ENCODE measurements at regions not wholly inside any gene's neighbourhood (a gene's known extent, or its start where the extent isn't known, plus 50 kb on each side); places are given as distances from the start of the nearest gene placed in this dataset.

DNA sequence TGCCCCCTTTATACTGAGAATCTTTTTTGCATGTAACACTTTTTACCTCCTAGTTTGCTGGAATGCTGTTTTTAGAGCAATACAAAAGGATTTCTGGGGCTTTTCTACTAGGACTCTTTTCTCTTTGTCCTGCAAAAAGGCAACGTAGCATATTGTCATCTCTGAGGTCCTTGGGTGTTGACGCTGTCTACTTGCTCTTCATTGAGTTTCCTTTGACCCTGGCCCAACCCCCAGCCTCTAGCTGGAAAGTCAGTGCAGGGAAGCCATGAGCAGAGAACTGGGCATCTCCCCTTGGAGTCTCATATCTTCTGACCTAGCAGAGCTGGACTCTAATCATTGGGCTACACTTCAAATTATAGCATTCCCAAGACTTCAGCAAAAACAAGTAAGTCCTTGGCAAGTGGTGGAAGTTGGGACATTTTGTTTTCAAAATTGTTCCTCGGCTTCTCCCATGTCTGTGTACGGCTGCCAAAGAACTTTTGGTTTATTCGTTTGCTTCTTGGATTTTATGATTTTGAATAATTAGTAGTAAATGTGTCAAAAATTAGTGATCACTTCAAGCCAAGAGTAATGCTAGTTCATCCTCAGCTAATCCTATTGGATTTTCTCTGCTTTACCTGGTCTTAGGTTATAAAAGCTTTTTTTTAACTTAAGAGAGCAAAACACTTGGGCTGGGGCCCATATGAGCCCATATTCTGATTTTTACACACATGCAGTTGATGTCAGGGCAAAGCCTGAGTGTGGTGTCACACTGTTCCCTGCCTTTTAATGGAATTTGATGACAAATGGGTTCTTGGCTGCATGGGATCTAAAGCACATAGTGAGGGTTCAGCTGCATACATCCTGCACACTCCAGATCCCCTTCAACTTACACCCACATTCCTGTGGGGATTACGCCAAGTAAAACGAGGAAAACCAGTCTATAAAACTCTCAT is 419.5 kb upstream of the C2CD4B start:
- no peak overlapping the region for H3K27ac ChIP-seq (ENCODE audit: low read length)
- H3K27me3 ChIP-seq (ENCODE audit: control insufficient read depth, insufficient read depth, low read length): no peaks in the 10 kb centered on the region
- H3K9me3 ChIP-seq (ENCODE audit: control insufficient read depth, low read depth, low read length): no peaks in the 10 kb centered on the region
- H3K4me3 ChIP-seq (ENCODE audit: low read length): no peak overlapping the region
- H3K4me1 ChIP-seq (ENCODE audit: control insufficient read depth, insufficient read depth, low read length): peaks cover 10% of the 10 kb centered on the region
- peaks cover 3% of the 10 kb centered on the region for H3K36me3 ChIP-seq (ENCODE audit: control insufficient read depth, insufficient read depth, low read length)
- WGBS (ENCODE audit: insufficient coverage, low lambda C conversion rate): 100% methylated on average over 1 of the region's 7 CpGs
- no peak for DNase-seq

DNA sequence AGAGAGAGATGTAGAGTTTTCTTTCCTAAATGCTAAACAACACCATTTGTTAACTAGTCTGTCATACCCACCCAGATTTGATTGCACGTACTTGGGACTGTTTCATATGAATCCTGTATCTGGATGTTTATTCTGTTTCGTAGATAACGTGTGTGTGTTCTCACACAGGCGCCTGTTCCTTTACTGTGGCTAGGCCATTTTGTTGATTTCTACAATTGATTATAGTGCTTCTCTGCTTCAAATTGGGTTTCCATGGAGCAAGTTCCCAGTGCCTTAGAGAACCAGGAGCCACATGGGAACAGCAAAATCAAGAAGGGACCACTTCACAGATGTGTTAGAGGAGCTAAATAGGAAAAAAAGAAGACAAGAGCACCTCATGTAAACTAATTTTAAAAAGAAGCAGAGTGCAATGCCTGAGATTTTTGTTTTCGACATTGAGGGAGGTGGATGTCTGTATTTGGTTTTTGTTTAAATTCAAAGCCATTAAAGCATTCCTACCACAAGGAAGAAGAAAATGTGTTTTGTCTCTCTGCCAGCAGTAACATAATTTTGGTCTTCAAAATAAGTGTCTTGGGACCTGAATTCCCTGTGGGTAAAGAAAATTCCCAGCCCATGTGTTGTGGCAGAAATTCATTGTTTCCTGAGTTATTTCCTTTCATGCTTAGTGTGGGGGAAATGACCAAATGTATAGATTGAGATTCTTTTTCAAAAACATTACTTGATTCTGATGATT is 424.0 kb upstream of the C2CD4B start:
- Histone ChIP-seq H3K27ac (ENCODE audit: low read length) (no peak overlapping the region), H3K36me3 (ENCODE audit: control insufficient read depth, insufficient read depth, low read length) (peaks cover 3% of the 10 kb centered on the region), H3K9me3 (ENCODE audit: control insufficient read depth, low read depth, low read length) (no peaks in the 10 kb centered on the region), H3K4me1 (ENCODE audit: control insufficient read depth, insufficient read depth, low read length) (peaks cover 14% of the 10 kb centered on the region), H3K27me3 (ENCODE audit: control insufficient read depth, insufficient read depth, low read length) (no peaks in the 10 kb centered on the region), H3K4me3 (ENCODE audit: low read length) (no peak overlapping the region)
- WGBS (ENCODE audit: insufficient coverage, low lambda C conversion rate): 45% methylated on average over 1 of the region's 5 CpGs
- DNase-seq: peak in 1 of 2 donors; percentile 40

DNA sequence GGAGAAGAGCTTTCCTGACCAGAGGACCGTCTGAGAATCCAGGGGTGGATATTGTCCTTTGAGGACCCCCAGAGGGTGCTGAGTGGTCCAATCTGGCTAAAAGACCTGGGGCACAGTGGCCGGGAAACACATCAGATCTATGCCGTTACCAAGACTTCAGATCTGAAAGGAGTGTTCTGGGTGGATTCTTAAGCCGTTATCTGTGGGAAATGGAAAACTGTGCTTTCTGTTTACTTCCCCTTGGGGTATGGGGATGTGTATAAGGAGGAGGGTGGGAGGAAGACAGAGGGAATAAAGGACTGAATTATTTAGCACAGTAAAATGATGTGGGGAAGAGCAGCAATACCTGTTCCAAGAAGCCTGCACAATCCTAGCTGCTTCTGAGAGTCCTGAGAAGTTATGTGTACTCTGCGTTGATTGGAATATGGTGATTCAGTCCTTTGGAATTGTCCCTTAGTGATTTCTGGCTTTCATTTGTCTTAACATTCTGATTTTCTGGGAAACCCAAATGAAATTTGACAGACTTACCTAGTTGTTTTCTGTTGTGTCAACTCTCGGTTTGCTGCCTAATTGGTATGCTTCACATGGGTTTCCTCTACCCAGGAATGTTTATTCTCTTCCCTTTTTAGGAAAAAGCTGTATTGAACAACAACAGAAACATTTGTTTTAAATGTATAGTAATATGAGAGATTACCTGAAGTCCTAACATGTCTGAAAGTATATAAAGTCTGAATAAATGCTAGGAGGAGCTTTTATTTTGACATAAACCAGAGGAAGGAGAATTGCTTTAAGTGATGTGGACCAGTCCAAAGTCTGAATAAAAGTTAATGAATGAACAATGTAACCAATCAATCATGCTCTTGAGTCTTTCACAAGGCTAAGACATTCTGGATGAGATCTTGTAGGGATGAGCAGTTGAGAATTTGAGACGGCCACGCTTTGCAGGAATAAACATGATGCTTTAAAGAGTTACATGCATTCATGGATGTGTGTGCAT is 427.1 kb upstream of the C2CD4B start:
- Histone ChIP-seq H3K36me3 (ENCODE audit: control insufficient read depth, insufficient read depth, low read length) (peaks cover 3% of the 10 kb centered on the region), H3K27ac (ENCODE audit: low read length) (peak overlapping the region; percentile 71), H3K9me3 (ENCODE audit: control insufficient read depth, low read depth, low read length) (no peaks in the 10 kb centered on the region), H3K4me1 (ENCODE audit: control insufficient read depth, insufficient read depth, low read length) (peaks cover 16% of the 10 kb centered on the region), H3K4me3 (ENCODE audit: low read length) (peak overlapping the region; percentile 4), H3K27me3 (ENCODE audit: control insufficient read depth, insufficient read depth, low read length) (no peaks in the 10 kb centered on the region)
- peak in 1 of 2 donors; percentile 87 for DNase-seq
- WGBS (ENCODE audit: insufficient coverage, low lambda C conversion rate): 0% methylated on average over 2 of the region's 8 CpGs

DNA sequence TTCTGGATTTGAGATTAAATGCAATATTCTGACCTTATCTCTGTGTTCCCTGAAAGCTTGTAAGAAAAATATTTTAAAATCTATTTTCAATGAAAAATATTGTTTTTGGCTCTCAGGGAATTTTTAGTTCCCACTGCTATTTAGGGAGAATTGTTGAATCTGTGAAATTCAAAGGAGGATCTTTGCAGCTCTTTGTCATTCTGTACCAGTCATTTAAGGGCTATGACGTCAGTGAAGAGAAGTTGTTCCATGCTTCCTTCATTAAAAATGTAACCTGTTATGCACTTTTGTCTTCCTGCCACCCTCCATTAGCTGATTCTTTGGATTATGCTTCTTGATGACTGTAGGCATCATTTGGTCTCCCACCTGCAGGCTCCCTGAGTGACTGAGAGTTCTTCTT is 427.8 kb upstream of the C2CD4B start:
- Histone ChIP-seq H3K36me3 (ENCODE audit: control insufficient read depth, insufficient read depth, low read length) (peaks cover 3% of the 10 kb centered on the region), H3K27me3 (ENCODE audit: control insufficient read depth, insufficient read depth, low read length) (no peaks in the 10 kb centered on the region), H3K27ac (ENCODE audit: low read length) (peak overlapping the region; percentile 32), H3K4me3 (ENCODE audit: low read length) (no peak overlapping the region), H3K4me1 (ENCODE audit: control insufficient read depth, insufficient read depth, low read length) (peaks cover 16% of the 10 kb centered on the region), H3K9me3 (ENCODE audit: control insufficient read depth, low read depth, low read length) (no peaks in the 10 kb centered on the region)
- WGBS (ENCODE audit: insufficient coverage, low lambda C conversion rate): no CpG with 5 or more reads among the region's 1 CpG
- DNase-seq: peak in 1 of 2 donors; percentile 15

DNA sequence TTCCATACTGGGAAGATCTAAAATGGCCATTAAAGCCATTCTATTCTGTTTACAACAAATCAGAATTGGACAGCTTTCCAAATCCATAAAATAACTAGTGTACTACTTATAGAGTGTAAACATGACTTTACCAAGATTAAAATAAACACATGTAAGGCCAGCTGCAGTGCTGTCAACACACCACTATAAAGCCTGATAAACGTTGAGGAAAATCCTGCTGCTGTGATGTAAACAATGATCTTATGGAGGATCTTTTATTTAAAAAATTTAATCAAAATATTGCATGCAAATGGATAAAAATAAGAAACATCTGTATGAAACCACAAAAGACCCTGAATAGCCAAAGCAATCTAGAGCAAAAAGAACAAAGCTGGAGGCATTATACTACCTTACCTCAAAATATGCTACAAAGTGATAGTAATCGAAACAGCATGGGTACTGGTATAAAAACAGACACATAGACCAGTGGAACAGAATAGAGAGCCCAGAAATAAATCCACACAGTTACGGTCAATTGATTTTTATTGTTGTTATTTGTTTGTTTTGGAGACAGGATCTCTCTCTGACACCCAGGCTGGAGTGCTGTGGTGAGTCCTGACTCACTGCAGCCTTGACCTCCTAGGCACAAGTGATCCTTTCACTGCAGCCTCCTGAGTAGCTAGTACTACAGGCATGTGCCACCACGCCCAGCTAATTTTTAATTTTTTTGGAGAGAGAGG is 428.8 kb upstream of the C2CD4B start:
- Histone ChIP-seq H3K4me1 (ENCODE audit: control insufficient read depth, insufficient read depth, low read length) (peaks cover 16% of the 10 kb centered on the region), H3K4me3 (ENCODE audit: low read length) (no peak overlapping the region), H3K9me3 (ENCODE audit: control insufficient read depth, low read depth, low read length) (no peaks in the 10 kb centered on the region), H3K36me3 (ENCODE audit: control insufficient read depth, insufficient read depth, low read length) (peaks cover 3% of the 10 kb centered on the region), H3K27ac (ENCODE audit: low read length) (no peak overlapping the region), H3K27me3 (ENCODE audit: control insufficient read depth, insufficient read depth, low read length) (no peaks in the 10 kb centered on the region)
- no peak for DNase-seq
- WGBS (ENCODE audit: insufficient coverage, low lambda C conversion rate): no CpG with 5 or more reads among the region's 4 CpGs

DNA sequence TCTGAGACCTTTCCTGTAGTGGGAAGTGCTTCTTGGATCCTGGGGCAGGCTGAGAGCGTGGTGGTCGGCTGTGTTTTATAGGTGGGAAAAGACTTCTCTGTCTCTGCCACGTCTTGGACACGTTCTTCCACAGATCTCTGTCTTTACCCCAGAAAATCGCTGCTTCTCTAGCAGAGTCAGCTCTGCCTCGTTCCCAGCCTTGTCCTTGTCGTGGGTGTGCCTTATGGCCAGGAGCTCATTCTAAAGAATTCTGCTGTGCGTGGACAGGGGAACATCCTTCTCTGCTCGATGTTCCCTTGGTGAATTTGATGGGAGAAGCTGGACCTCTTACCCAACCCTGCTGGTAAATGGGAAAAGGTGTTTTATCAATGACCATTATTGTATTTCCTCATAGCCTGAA is 433.1 kb upstream of the C2CD4B start:
- H3K27me3 ChIP-seq (ENCODE audit: control insufficient read depth, insufficient read depth, low read length): no peaks in the 10 kb centered on the region
- DNase-seq: no peak
- peaks cover 5% of the 10 kb centered on the region for H3K4me1 ChIP-seq (ENCODE audit: control insufficient read depth, insufficient read depth, low read length)
- H3K9me3 ChIP-seq (ENCODE audit: control insufficient read depth, low read depth, low read length): no peaks in the 10 kb centered on the region
- H3K4me3 ChIP-seq (ENCODE audit: low read length): no peak overlapping the region
- WGBS (ENCODE audit: insufficient coverage, low lambda C conversion rate): 100% methylated on average over 1 of the region's 9 CpGs
- H3K36me3 ChIP-seq (ENCODE audit: control insufficient read depth, insufficient read depth, low read length): no peaks in the 10 kb centered on the region
- H3K27ac ChIP-seq (ENCODE audit: low read length): no peak overlapping the region

DNA sequence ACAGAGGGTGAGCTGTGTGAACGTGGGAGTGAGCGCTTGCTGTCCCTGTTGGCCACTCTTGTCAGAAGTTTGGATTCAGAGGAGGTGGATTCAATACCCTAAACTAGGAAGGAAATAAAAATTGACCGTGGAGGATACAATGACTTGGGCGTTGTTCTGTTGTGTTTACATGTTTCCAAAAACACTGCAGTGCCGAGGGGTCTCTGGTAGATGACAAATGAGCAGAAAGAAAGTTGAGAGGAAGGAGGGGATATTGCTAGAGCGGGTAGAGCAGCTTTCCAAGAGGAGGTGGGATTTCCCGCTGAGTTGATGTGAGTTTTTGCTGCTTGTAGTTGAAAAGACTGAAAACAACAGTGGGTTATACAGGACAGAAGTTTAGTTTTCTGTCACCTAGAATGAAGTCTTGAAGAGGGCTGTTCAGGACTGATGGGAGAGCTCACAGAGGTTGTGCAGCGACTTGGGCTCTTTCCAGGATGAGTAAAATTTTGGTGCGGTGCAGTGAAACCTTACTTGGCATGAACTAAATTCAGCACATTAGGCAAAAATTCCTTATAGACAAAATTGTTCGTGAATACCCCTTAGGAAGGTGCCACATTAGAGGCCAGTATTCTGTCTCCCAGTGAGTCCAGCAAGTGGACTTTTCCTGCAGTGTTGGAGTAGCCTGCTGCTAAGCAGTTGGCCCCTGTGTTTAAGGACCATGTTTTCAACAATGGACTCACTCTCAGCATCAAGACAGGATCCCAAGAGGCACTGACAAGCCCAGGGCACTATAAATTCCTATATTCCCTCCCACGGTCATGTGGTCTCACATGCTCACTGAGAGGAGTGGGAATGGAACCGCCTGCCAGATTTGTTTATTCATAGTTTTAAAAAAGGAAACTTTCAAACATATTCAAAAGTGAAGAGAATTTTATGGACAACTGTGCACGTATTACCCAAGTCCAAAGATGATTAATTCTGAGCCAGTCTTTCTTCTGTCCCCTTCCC is 435.0 kb upstream of the C2CD4B start:
- peak in 1 of 2 donors; percentile 14 for DNase-seq
- Histone ChIP-seq H3K4me3 (ENCODE audit: low read length) (no peak overlapping the region), H3K27me3 (ENCODE audit: control insufficient read depth, insufficient read depth, low read length) (no peaks in the 10 kb centered on the region), H3K27ac (ENCODE audit: low read length) (no peak overlapping the region), H3K4me1 (ENCODE audit: control insufficient read depth, insufficient read depth, low read length) (no peaks in the 10 kb centered on the region), H3K36me3 (ENCODE audit: control insufficient read depth, insufficient read depth, low read length) (no peaks in the 10 kb centered on the region), H3K9me3 (ENCODE audit: control insufficient read depth, low read depth, low read length) (no peaks in the 10 kb centered on the region)
- WGBS (ENCODE audit: insufficient coverage, low lambda C conversion rate): 44% methylated on average over 3 of the region's 13 CpGs

DNA sequence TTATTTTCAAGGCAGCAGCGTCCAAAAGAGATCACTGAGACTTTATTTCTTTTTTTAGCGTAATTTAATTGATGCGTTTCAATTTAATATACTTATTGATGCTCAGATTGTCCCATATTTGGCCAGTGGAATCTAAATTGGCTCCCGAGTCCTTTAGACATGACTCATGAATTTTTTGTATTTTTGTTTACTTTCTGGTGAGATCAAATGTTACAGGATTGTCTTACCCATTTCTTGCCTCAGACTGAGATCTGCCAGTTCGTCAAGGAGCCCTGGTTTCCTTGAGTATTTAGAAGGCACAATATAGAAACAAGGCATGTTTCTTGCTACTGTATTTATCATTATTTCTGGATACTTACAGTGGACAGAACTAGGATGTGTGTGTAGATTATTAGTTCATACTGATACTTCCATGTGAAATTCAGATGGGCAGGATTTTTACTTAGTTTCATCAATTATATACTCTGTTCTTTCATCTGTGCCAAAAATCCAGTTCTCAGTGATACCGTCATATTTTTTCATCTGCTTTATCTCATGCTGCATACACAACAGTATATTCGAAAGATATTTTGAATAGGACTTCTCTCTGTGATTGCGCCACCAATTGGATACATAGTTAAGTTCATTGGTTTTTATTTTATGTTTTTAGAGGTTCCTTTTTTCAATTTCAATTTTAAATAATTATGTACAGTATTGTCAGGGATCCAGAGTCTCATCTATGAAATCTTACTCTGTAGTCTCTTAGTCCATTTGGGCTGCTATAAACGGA is 436.9 kb upstream of the C2CD4B start:
- H3K9me3 ChIP-seq (ENCODE audit: control insufficient read depth, low read depth, low read length): no peaks in the 10 kb centered on the region
- DNase-seq: no peak
- H3K27ac ChIP-seq (ENCODE audit: low read length): no peak overlapping the region
- no peaks in the 10 kb centered on the region for H3K4me1 ChIP-seq (ENCODE audit: control insufficient read depth, insufficient read depth, low read length)
- H3K36me3 ChIP-seq (ENCODE audit: control insufficient read depth, insufficient read depth, low read length): no peaks in the 10 kb centered on the region
- H3K4me3 ChIP-seq (ENCODE audit: low read length): no peak overlapping the region
- H3K27me3 ChIP-seq (ENCODE audit: control insufficient read depth, insufficient read depth, low read length): no peaks in the 10 kb centered on the region
- 91% methylated on average over 6 of the region's 9 CpGs for WGBS (ENCODE audit: insufficient coverage, low lambda C conversion rate)
